Gastroesophageal sphincter (tissue), 4 donors: ENCODE measurements at regions not wholly inside any gene's neighbourhood (a gene's known extent, or its start where the extent isn't known, plus 50 kb on each side); places are given as distances from the start of the nearest gene placed in this dataset.

ENCODE experiments used
- ATAC-seq: fragments of 150-250 bp; one replicate; pipeline ENCODE4 v1.9.1; 2016; ENCODE audit warnings: mild to moderate bottlenecking, moderate library complexity
- H3K27ac ChIP-seq, 4 donors: fragments of 200-600 bp; sonication (generic) in 3 of 4; 1 replicate in 3 of 4; 2 replicates in 1 of 4; pipeline ENCODE4 v1.5.1; 2016 to 2019
- H3K27me3 ChIP-seq: fragments of 200-600 bp; sonication (generic); one replicate; pipeline ENCODE4 v1.5.1; 2019
- H3K36me3 ChIP-seq, 2 donors: fragments of 200-600 bp; sonication (generic); one replicate each; pipeline ENCODE4 v1.5.1; 2019; ENCODE audit warnings: control low read depth in 1 of 2
- H3K4me1 ChIP-seq, 3 donors: fragments of 200-600 bp; sonication (generic); 1 replicate in 2 of 3; 2 replicates in 1 of 3; pipeline ENCODE4 v1.5.1; 2016 to 2019; ENCODE audit warnings: control low read depth in 2 of 3
- H3K4me3 ChIP-seq, 2 donors: fragments of 200-600 bp; sonication (generic); one replicate each; pipeline ENCODE4 v1.5.1; 2019; ENCODE audit warnings: mild to moderate bottlenecking in 1 of 2, moderate library complexity in 1 of 2
- H3K9me3 ChIP-seq, 3 donors: fragments of 200-600 bp; sonication (generic); one replicate each; pipeline ENCODE4 v1.5.1; 2017 to 2019; ENCODE audit warnings: control low read depth in 2 of 3
- EP300 ChIP-seq: sonication (generic); formaldehyde crosslinking; IDR thresholded peaks from one replicate; pipeline ENCODE4 v1.6.1; 2017; ENCODE audit warnings: antibody characterized with exemption, mild to moderate bottlenecking
- POLR2A ChIP-seq, 2 donors: fragments of 450-650 bp; IDR thresholded peaks; one replicate each; pipeline ENCODE4 v1.6.1; 2017; ENCODE audit warnings: antibody characterized with exemption in 2 of 2, mild to moderate bottlenecking in 2 of 2, moderate library complexity in 1 of 2
- POLR2AphosphoS5 ChIP-seq: sonication (generic); formaldehyde crosslinking; IDR thresholded peaks from one replicate; pipeline ENCODE4 v1.6.1; 2017; ENCODE audit warnings: antibody characterized with exemption
- WGBS, 2 donors: methylation state at CpG; one replicate each; pipeline ENCODE4 v1.1.5; 2018; ENCODE audit warnings: low coverage in 1 of 2; 5-methylcytosine and 5-hydroxymethylcytosine counted together
- TF ChIP-seq, protein P1 (sequence below), 4 experiments: fragments of 200-600 bp in 2 of 4; fragments of 450-650 bp in 2 of 4; sonication (generic) in 1 of 4; IDR thresholded peaks; one replicate each; pipeline ENCODE4 v1.5.1; 2017 to 2019; ENCODE audit warnings: antibody characterized with exemption in 4 of 4, mild to moderate bottlenecking in 2 of 4, moderate library complexity in 2 of 4

GRCh38 chr17:17420561-17421269 is 56.1 kb upstream of the MED9 start:
- ATAC-seq: peak; percentile 72
- TF ChIP-seq POLR2A (IDR thresholded peaks at IDR 0.05): no peak
- TF ChIP-seq, protein P1, sequence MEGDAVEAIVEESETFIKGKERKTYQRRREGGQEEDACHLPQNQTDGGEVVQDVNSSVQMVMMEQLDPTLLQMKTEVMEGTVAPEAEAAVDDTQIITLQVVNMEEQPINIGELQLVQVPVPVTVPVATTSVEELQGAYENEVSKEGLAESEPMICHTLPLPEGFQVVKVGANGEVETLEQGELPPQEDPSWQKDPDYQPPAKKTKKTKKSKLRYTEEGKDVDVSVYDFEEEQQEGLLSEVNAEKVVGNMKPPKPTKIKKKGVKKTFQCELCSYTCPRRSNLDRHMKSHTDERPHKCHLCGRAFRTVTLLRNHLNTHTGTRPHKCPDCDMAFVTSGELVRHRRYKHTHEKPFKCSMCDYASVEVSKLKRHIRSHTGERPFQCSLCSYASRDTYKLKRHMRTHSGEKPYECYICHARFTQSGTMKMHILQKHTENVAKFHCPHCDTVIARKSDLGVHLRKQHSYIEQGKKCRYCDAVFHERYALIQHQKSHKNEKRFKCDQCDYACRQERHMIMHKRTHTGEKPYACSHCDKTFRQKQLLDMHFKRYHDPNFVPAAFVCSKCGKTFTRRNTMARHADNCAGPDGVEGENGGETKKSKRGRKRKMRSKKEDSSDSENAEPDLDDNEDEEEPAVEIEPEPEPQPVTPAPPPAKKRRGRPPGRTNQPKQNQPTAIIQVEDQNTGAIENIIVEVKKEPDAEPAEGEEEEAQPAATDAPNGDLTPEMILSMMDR (IDR thresholded peaks at IDR 0.05): no peak
- H3K9me3 ChIP-seq: no peaks in the 10 kb centered on the region
- 90 to 100% methylated on average over 2 to 5 of the region's 16 CpGs for WGBS, 2 donors
- no peaks in the 10 kb centered on the region for H3K36me3 ChIP-seq
- H3K4me3 ChIP-seq: no peak overlapping the region
- H3K27ac ChIP-seq: peak overlapping the region in 3 of 4 donors; percentile 10 to 35 (median 20)
- no peaks in the 10 kb centered on the region for H3K27me3 ChIP-seq
- peaks cover 0 to 14% (median 0%) of the 10 kb centered on the region in 3 donors for H3K4me1 ChIP-seq

DNA sequence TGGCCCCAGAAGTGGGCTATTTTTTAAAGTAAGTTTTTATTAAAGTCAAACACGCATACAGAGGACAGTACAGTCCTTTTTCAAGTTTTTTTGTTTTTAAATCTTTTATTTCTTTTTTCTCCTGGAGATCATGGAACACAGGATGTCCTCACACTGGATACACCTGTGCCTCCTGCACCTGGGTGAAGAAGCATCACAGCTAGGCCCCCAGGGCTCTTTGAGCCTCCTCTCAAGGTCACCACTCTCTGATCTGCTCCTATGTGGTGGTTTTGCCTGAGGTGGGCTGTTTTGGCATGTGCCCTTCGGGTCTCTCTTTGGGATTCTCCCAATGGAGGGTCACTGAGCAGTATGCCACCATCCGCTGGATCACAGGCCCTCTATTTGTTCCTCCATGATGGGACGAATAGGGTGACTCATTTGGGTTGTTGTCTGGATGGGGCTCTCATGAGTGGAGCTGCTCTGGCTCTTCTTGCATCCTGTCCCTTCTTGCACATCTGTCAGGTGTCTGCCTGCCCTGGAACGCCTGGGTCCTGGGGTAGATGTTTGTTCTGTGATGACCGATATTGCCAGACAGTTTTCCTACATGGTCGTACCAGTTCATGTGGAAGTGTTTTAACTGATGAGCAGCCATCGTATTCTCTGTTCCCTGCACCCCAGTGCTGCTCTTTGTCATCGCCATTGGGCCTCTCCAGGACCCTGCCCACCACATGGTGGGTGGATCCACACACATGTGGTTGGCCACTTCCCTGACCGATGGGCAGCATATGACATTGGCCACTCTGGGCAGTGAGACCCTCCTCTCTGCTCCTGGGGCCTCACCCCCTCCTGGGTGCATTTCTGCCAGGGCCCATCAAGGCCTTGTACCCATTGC is 55.2 kb upstream of the MED9 start:
- WGBS, 2 donors: 89 to 97% methylated on average over 4 to 6 of the region's 10 CpGs
- Histone ChIP-seq H3K36me3 (no peaks in the 10 kb centered on the region), H3K9me3 (no peaks in the 10 kb centered on the region), H3K27me3 (no peaks in the 10 kb centered on the region), H3K4me1 (peaks cover 0 to 5% (median 0%) of the 10 kb centered on the region in 3 donors), H3K27ac (no peak overlapping the region), H3K4me3 (no peak overlapping the region)
- no peak for ATAC-seq
- TF ChIP-seq POLR2A (IDR thresholded peaks at IDR 0.05) (no peak), POLR2AphosphoS5 (no peak), EP300 (no peak)
- TF ChIP-seq, protein P1 (IDR thresholded peaks at IDR 0.05): no peak

DNA sequence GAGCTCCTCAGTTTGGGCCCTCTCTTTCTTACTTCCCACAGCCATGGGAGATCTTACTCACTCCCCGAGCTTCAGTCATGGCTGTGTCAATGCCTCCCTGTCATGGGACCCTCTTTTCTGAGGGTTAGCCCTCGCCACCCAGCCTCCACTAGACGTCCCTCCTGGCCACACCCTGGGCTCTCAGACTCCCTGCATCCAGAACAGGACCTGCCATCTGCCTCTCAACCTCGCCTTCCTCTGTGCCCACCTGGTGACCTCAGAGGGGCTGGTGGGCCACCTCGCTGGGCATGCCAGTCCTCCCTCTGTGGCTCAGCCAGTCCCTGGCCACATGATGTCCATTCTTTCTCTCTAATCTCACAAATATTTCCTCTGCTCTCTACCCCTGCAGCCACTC is 54.6 kb upstream of the MED9 start:
- Histone ChIP-seq H3K9me3 (no peaks in the 10 kb centered on the region), H3K4me3 (no peak overlapping the region), H3K27ac (no peak overlapping the region), H3K36me3 (no peaks in the 10 kb centered on the region), H3K27me3 (no peaks in the 10 kb centered on the region), H3K4me1 (no peaks in the 10 kb centered on the region)
- WGBS, 2 donors: 67 to 87% methylated on average over 3 to 5 of the region's 5 CpGs
- no peak for ATAC-seq
- TF ChIP-seq POLR2AphosphoS5: no peak
- TF ChIP-seq, protein P1 (IDR thresholded peaks at IDR 0.05): no peak
- TF ChIP-seq EP300: no peak

- no peak for ATAC-seq
- WGBS, 2 donors: 89 to 100% methylated on average over 1 to 6 of the region's 7 CpGs
- H3K36me3 ChIP-seq: no peaks in the 10 kb centered on the region
- TF ChIP-seq POLR2A (IDR thresholded peaks at IDR 0.05): no peak
- no peak for TF ChIP-seq EP300
- TF ChIP-seq, protein P1 (IDR thresholded peaks at IDR 0.05): no peak
- TF ChIP-seq POLR2AphosphoS5: no peak
- H3K4me3 ChIP-seq: no peak overlapping the region
- no peaks in the 10 kb centered on the region for H3K4me1 ChIP-seq
- no peak overlapping the region for H3K27ac ChIP-seq
- H3K9me3 ChIP-seq: no peaks in the 10 kb centered on the region
- no peaks in the 10 kb centered on the region for H3K27me3 ChIP-seq
These were observed 54.2 kb upstream of the MED9 start for GRCh38 chr17:17422641-17423040.
